ENCODE measurements at regions not wholly inside any gene's neighbourhood (a gene's known extent, or its start where the extent isn't known, plus 50 kb on each side); places are given as distances from the start of the nearest gene placed in this dataset.
A peak's percentile ranks its signal among the peaks of the same experiment; 100 is the strongest.

DNA sequence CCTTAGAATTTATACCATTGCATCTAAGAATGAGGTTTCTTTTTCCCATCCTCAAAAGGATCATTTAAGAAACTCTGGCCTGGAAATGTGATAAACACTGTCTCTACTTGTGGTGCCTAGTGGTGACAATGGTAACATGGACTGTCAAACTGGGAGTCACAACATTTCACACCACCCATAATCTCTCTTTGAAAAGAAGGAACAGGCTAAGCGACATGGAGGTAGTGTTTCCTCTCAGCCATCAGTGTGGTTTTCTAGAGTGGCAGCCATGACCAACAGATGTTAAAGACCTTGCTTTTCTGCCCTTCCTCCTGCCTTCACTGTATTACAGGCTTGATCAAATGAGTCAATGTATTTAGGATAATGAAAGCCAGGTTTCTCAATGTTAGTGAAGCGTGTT lies 283.1 kb upstream of the STAC start:
- no peak overlapping the region for H2AFZ ChIP-seq (ENCODE audit: low read length)
- H3K79me2 ChIP-seq (ENCODE audit: low read length): no peaks in the 10 kb centered on the region
- no peaks in the 10 kb centered on the region for H3K9me3 ChIP-seq (replicated peaks; ENCODE audit: insufficient read depth, low read length)
- no peak overlapping the region for H3K4me2 ChIP-seq (ENCODE audit: low read depth, low read length)
- no peaks in the 10 kb centered on the region for H3K4me1 ChIP-seq (ENCODE audit: low read length)
- H3K9me2 ChIP-seq (replicated peaks; ENCODE audit: insufficient read depth, low read length): no peaks in the 10 kb centered on the region
- TF ChIP-seq, protein P1, sequence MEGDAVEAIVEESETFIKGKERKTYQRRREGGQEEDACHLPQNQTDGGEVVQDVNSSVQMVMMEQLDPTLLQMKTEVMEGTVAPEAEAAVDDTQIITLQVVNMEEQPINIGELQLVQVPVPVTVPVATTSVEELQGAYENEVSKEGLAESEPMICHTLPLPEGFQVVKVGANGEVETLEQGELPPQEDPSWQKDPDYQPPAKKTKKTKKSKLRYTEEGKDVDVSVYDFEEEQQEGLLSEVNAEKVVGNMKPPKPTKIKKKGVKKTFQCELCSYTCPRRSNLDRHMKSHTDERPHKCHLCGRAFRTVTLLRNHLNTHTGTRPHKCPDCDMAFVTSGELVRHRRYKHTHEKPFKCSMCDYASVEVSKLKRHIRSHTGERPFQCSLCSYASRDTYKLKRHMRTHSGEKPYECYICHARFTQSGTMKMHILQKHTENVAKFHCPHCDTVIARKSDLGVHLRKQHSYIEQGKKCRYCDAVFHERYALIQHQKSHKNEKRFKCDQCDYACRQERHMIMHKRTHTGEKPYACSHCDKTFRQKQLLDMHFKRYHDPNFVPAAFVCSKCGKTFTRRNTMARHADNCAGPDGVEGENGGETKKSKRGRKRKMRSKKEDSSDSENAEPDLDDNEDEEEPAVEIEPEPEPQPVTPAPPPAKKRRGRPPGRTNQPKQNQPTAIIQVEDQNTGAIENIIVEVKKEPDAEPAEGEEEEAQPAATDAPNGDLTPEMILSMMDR (IDR thresholded peaks at IDR 0.05; ENCODE audit: low read length): no peak
- TF ChIP-seq EZH2phosphoT487 (IDR thresholded peaks at IDR 0.05; ENCODE audit: low read length) (no peak), EZH2 (optimal IDR thresholded peaks at IDR 0.05; ENCODE audit: low read depth, low read length) (no peak)
- H4K20me1 ChIP-seq (ENCODE audit: insufficient read depth, low read length): no peaks in the 10 kb centered on the region
- no peaks in the 10 kb centered on the region for H3K36me3 ChIP-seq (replicated peaks; ENCODE audit: insufficient read depth, low read length)
- H3F3A ChIP-seq (ENCODE audit: insufficient read depth, low read length): no peaks in the 10 kb centered on the region
- no peaks in the 10 kb centered on the region for H3K27me3 ChIP-seq (replicated peaks; ENCODE audit: insufficient read depth, low read length)
- DNase-seq: no peak
- H3K9ac ChIP-seq (ENCODE audit: low read length): no peak overlapping the region
- no peak overlapping the region for H3K27ac ChIP-seq (ENCODE audit: low read length)
- no peak overlapping the region for H3K4me3 ChIP-seq (ENCODE audit: low read length)

DNA sequence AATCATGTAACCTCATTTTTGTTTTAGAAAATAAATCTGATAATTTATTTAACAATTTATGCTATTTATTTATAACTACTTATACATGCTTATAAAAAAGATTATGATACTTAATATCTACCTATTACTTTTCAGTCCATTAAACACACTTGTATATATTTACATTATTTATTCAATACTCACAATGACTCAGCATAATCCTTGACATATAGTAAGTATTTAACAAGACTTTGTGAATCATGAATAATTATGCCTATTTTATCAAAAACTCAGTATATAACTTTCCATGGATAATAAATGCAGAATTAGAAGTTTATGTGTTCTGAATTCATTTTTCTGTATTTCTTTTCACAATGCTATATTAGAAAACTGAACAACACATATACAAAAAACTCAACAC lies 266.0 kb upstream of the STAC start:
- DNase-seq: no peak
- Histone ChIP-seq H3K27ac (ENCODE audit: low read length) (no peak overlapping the region), H2AFZ (ENCODE audit: low read length) (no peak overlapping the region), H3K4me3 (ENCODE audit: low read length) (no peak overlapping the region), H3K9me2 (replicated peaks; ENCODE audit: insufficient read depth, low read length) (no peaks in the 10 kb centered on the region), H3K79me2 (ENCODE audit: low read length) (no peaks in the 10 kb centered on the region), H3K9ac (ENCODE audit: low read length) (no peak overlapping the region), H3K9me3 (replicated peaks; ENCODE audit: insufficient read depth, low read length) (no peaks in the 10 kb centered on the region), H3K36me3 (replicated peaks; ENCODE audit: insufficient read depth, low read length) (no peaks in the 10 kb centered on the region), H3K27me3 (replicated peaks; ENCODE audit: insufficient read depth, low read length) (no peaks in the 10 kb centered on the region), H3K4me1 (ENCODE audit: low read length) (no peaks in the 10 kb centered on the region), H3F3A (ENCODE audit: insufficient read depth, low read length) (no peaks in the 10 kb centered on the region), H3K4me2 (ENCODE audit: low read depth, low read length) (no peak overlapping the region), H4K20me1 (ENCODE audit: insufficient read depth, low read length) (no peaks in the 10 kb centered on the region)
- TF ChIP-seq, protein P1 (IDR thresholded peaks at IDR 0.05; ENCODE audit: low read length): no peak
- TF ChIP-seq EZH2 (optimal IDR thresholded peaks at IDR 0.05; ENCODE audit: low read depth, low read length) (no peak), EZH2phosphoT487 (IDR thresholded peaks at IDR 0.05; ENCODE audit: low read length) (no peak)

DNA sequence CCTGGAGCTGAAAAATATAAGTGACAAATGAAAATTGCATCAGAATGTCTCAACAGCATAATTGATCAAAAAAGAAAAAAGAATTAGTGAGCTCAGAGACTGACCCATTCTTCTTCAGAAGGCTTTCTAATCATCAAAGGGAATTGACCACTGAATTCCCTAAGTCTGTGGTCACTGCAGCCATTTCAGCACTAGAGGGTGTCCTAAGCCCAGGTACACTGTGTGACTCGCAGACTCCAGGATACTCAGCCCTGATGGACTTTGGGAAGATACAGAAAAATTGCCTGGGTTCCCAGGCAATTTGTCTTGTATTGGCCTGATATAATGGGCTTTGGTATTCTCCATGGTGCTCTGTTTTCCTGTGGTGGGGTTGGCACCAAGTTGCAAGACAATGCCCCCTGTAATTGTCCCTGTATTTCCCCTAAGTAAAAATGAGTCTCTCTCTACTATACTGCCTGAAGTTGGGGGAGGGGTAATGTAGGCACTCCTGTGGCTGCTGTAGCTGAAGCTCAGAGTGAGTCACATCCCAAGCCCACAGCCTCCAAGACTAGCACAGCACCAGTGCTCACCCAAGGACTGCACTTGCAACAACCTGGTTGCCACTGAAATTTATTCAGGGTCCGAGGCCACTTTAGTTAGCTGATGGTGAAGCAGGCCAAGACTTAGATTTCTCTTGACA lies 256.0 kb upstream of the STAC start:
- DNase-seq: peak; percentile 33
- Histone ChIP-seq H3K4me2 (ENCODE audit: low read depth, low read length) (no peak overlapping the region), H3K27ac (ENCODE audit: low read length) (no peak overlapping the region), H2AFZ (ENCODE audit: low read length) (no peak overlapping the region), H3K4me3 (ENCODE audit: low read length) (no peak overlapping the region), H4K20me1 (ENCODE audit: insufficient read depth, low read length) (no peaks in the 10 kb centered on the region), H3K9me3 (replicated peaks; ENCODE audit: insufficient read depth, low read length) (no peaks in the 10 kb centered on the region), H3K9ac (ENCODE audit: low read length) (no peak overlapping the region), H3K4me1 (ENCODE audit: low read length) (no peaks in the 10 kb centered on the region), H3K27me3 (replicated peaks; ENCODE audit: insufficient read depth, low read length) (no peaks in the 10 kb centered on the region), H3K36me3 (replicated peaks; ENCODE audit: insufficient read depth, low read length) (no peaks in the 10 kb centered on the region), H3K9me2 (replicated peaks; ENCODE audit: insufficient read depth, low read length) (no peaks in the 10 kb centered on the region), H3K79me2 (ENCODE audit: low read length) (no peaks in the 10 kb centered on the region), H3F3A (ENCODE audit: insufficient read depth, low read length) (no peaks in the 10 kb centered on the region)
- no peak for TF ChIP-seq EZH2 (optimal IDR thresholded peaks at IDR 0.05; ENCODE audit: low read depth, low read length)
- no peak for TF ChIP-seq EZH2phosphoT487 (IDR thresholded peaks at IDR 0.05; ENCODE audit: low read length)
- TF ChIP-seq, protein P1 (IDR thresholded peaks at IDR 0.05; ENCODE audit: low read length): peak; percentile 51
